Naive thymus-derived CD4-positive, alpha-beta T cell (primary cell): ENCODE measurements at regions not wholly inside any gene's neighbourhood (a gene's known extent, or its start where the extent isn't known, plus 50 kb on each side); places are given as distances from the start of the nearest gene placed in this dataset.
"Not testable (repeated sequence)": the region's sequence is repeated elsewhere in the genome, so short reads cannot be mapped to it uniquely, and the experiment has no call there.

Source experiments
- ATAC-seq: fragments of 150-1000 bp; cut with Tn5 transposase; 2 replicates; pipeline ENCODE4 v1.10.0; 2021; ENCODE audit warnings: mild to moderate bottlenecking, moderate library complexity
- CTCF ChIA-PET: fragments of 350-600 bp; sonication (Branson Sonifier 250); formaldehyde crosslinking; loops from one replicate; lab custom pipeline; 2021; ENCODE audit warnings: antibody characterized with exemption; lab: Charles Lee
- POLR2A ChIA-PET: fragments of 350-600 bp; sonication (Branson Sonifier 250); formaldehyde crosslinking; loops from one replicate; lab custom pipeline; 2021; ENCODE audit warnings: antibody characterized with exemption, inconsistent platforms; lab: Charles Lee
- DNase-seq, 9 donors: peaks; one replicate each; pipeline versions ENCODE4 v3.0.0 to v3.0.0-alpha.2; 2020 to 2022; ENCODE audit warnings: mixed read lengths in 1 of 9
- H3K27ac ChIP-seq: one replicate; pipeline ENCODE4 v1.7.0; 2013; ENCODE audit warnings: mild to moderate bottlenecking, low read depth, low read length, moderate library complexity
- H3K27me3 ChIP-seq, 2 donors: one replicate each; pipeline ENCODE4 v1.7.0; 2013; ENCODE audit warnings: low read length in 2 of 2, mild to moderate bottlenecking in 2 of 2, moderate library complexity in 2 of 2; ENCODE audit not compliant: control insufficient read depth in 2 of 2, insufficient read depth in 2 of 2
- H3K36me3 ChIP-seq, 3 experiments: 1 replicate in 2 of 3; 2 replicates in 1 of 3; pipeline ENCODE4 v1.7.0; 2013; ENCODE audit warnings: low read length in 3 of 3, mild to moderate bottlenecking in 3 of 3, moderate library complexity in 1 of 3; ENCODE audit not compliant: insufficient read depth in 3 of 3, control insufficient read depth in 2 of 3
- H3K4me1 ChIP-seq, 2 donors: one replicate each; pipeline ENCODE4 v1.7.0; 2013; ENCODE audit warnings: low read length in 2 of 2, mild to moderate bottlenecking in 2 of 2, moderate library complexity in 1 of 2; ENCODE audit not compliant: control insufficient read depth in 2 of 2, insufficient read depth in 2 of 2
- H3K4me3 ChIP-seq: 2 replicates; pipeline ENCODE4 v1.7.0; 2013; ENCODE audit warnings: mild to moderate bottlenecking, low read length
- H3K9me3 ChIP-seq, 3 experiments: 1 replicate in 2 of 3; 2 replicates in 1 of 3; pipeline ENCODE4 v1.7.0; 2013; ENCODE audit warnings: low read length in 3 of 3; ENCODE audit not compliant: control insufficient read depth in 2 of 3
- H3K27ac Mint-ChIP-seq, 9 donors: one replicate each; pipeline ENCODE4 v1.8.0; 2020 to 2022; ENCODE audit warnings: mixed read lengths in 9 of 9, mild to moderate bottlenecking in 8 of 9, moderate library complexity in 5 of 9, inconsistent platforms in 2 of 9
- H3K27me3 Mint-ChIP-seq, 5 donors: one replicate each; pipeline ENCODE4 v1.8.0; 2021 to 2022; ENCODE audit warnings: mixed read lengths in 5 of 5, mild to moderate bottlenecking in 1 of 5
- H3K36me3 Mint-ChIP-seq, 5 donors: one replicate each; pipeline ENCODE4 v1.8.0; 2020 to 2022; ENCODE audit warnings: mixed read lengths in 5 of 5, mild to moderate bottlenecking in 3 of 5, inconsistent platforms in 1 of 5
- H3K4me1 Mint-ChIP-seq, 7 donors: one replicate each; pipeline ENCODE4 v1.8.0; 2020 to 2022; ENCODE audit warnings: mixed read lengths in 7 of 7, mild to moderate bottlenecking in 3 of 7, inconsistent platforms in 1 of 7
- H3K4me3 Mint-ChIP-seq, 10 donors: one replicate each; pipeline ENCODE4 v1.8.0; 2020 to 2022; ENCODE audit warnings: mild to moderate bottlenecking in 10 of 10, mixed read lengths in 10 of 10, moderate library complexity in 6 of 10, inconsistent platforms in 2 of 10
- H3K9me3 Mint-ChIP-seq, 11 donors: one replicate each; pipeline ENCODE4 v1.8.0; 2020 to 2022; ENCODE audit warnings: mixed read lengths in 11 of 11, mild to moderate bottlenecking in 4 of 11, inconsistent platforms in 1 of 11, moderate library complexity in 1 of 11
- intact Hi-C, 2 donors: fragments of 100-400 bp; cut with micrococcal nuclease; formaldehyde crosslinking; loops; one replicate each; pipeline ENCODE4 v1.15.1; 2023

- intact Hi-C loops, ATAC-seq, POLR2A ChIA-PET, H3K27me3 ChIP-seq, H3K9me3 Mint-ChIP-seq, H3K4me3 Mint-ChIP-seq, H3K27ac Mint-ChIP-seq, H3K4me1 Mint-ChIP-seq, H3K27me3 Mint-ChIP-seq, H3K27ac ChIP-seq, H3K9me3 ChIP-seq, H3K4me3 ChIP-seq, H3K4me1 ChIP-seq, H3K36me3 Mint-ChIP-seq, H3K36me3 ChIP-seq, DNase-seq, CTCF ChIA-PET: not testable (repeated sequence)
These were observed 52.9 kb downstream of the CDY2B start for GRCh38 chrY:17827155-17827554.

DNA sequence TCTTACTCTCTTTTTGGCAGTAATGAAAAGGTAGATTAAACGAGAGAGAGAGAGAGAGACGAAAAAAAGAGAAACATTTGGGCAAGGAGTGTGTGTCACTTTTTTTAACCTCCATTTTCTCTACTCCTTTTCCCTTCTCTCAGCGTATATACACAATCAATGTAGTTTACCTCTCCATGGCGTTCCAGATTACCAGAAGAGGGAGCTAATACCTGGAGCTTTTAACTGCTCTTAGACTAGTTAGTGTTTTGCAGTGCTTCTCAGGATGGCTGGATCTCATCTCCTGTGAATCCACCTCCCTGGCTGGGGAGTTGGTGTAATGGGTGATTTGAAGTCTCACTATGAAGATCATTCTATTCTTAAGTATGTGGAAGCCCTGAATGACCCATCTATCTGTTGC lies 60.3 kb downstream of the CDY2B start:
- H3K4me3 ChIP-seq, H3K27ac ChIP-seq, H3K27ac Mint-ChIP-seq, POLR2A ChIA-PET, CTCF ChIA-PET, H3K36me3 ChIP-seq, intact Hi-C loops, DNase-seq, H3K4me1 Mint-ChIP-seq, ATAC-seq, H3K9me3 Mint-ChIP-seq, H3K4me1 ChIP-seq, H3K27me3 ChIP-seq, H3K36me3 Mint-ChIP-seq, H3K27me3 Mint-ChIP-seq, H3K4me3 Mint-ChIP-seq, H3K9me3 ChIP-seq: not testable (repeated sequence)

DNA sequence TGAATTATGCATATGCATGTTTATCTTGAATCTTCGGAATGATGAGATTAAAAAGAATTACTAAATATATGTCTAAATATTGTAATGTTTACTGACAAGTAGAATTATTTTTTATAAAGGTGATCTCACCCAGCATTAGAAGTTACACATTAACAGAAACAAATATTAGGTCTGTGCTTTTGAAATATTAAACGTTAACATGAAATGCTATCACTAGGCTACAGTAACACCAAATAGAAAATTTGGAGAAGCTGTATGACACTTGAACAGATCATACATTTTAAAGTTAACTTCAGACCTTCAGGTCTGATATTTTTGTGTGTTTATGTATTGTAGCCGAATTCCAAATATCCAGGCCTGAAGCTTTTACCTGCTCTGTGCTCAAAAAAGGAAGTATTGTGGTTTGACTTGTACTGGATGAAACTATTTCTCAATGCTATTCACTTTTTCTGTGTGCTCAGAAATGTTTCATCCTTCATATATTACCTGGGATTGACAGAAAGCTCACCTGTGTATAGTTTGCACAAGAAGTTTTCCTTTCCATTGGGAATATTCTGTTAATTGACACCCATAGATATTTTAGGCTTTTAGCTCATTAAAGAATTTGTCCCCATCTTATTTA lies 60.9 kb downstream of the CDY2B start:
- intact Hi-C loops, H3K36me3 Mint-ChIP-seq, H3K4me3 ChIP-seq, ATAC-seq, DNase-seq, H3K4me3 Mint-ChIP-seq, CTCF ChIA-PET, H3K27ac ChIP-seq, H3K4me1 ChIP-seq, POLR2A ChIA-PET, H3K27ac Mint-ChIP-seq, H3K4me1 Mint-ChIP-seq, H3K9me3 Mint-ChIP-seq, H3K27me3 Mint-ChIP-seq, H3K27me3 ChIP-seq, H3K9me3 ChIP-seq, H3K36me3 ChIP-seq: not testable (repeated sequence)

- H3K27me3 Mint-ChIP-seq, H3K4me1 Mint-ChIP-seq, intact Hi-C loops, CTCF ChIA-PET, H3K36me3 ChIP-seq, H3K27ac Mint-ChIP-seq, H3K4me3 Mint-ChIP-seq, H3K27ac ChIP-seq, H3K4me1 ChIP-seq, H3K4me3 ChIP-seq, DNase-seq, H3K9me3 Mint-ChIP-seq, H3K9me3 ChIP-seq, H3K27me3 ChIP-seq, H3K36me3 Mint-ChIP-seq, POLR2A ChIA-PET, ATAC-seq: not testable (repeated sequence)
These were observed 62.6 kb downstream of the CDY2B start for GRCh38 chrY:17817076-17818068.

- H3K4me3 Mint-ChIP-seq, H3K4me1 ChIP-seq, CTCF ChIA-PET, H3K9me3 Mint-ChIP-seq, H3K36me3 ChIP-seq, H3K27me3 ChIP-seq, H3K9me3 ChIP-seq, H3K27me3 Mint-ChIP-seq, DNase-seq, intact Hi-C loops, H3K4me3 ChIP-seq, H3K36me3 Mint-ChIP-seq, H3K27ac ChIP-seq, H3K27ac Mint-ChIP-seq, ATAC-seq, POLR2A ChIA-PET, H3K4me1 Mint-ChIP-seq: not testable (repeated sequence)
These were observed 67.4 kb downstream of the CDY2B start for GRCh38 chrY:17812664-17813063.

DNA sequence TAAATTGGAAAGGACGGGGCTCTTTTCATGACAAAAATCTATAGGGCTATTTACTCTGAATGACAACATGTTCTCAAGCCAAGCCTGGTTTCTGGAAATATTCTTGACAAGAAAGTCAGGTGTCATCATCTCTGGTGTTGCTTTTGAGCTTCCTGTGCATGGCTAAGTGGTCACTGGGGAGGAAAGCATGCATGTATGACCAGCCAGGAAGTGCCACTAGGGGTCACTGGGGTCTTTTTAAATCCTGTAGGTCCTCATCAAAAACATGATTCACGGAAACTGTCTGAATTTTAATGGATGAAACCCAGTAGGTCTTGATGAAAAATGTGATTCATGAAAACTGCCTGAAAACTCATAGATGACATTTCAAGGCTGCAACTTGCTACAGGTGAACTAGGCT lies 80.1 kb downstream of the CDY2B start:
- DNase-seq, H3K36me3 Mint-ChIP-seq, H3K36me3 ChIP-seq, H3K9me3 Mint-ChIP-seq, H3K27ac Mint-ChIP-seq, H3K4me1 ChIP-seq, H3K9me3 ChIP-seq, CTCF ChIA-PET, ATAC-seq, H3K4me3 ChIP-seq, intact Hi-C loops, H3K4me1 Mint-ChIP-seq, H3K4me3 Mint-ChIP-seq, H3K27me3 Mint-ChIP-seq, H3K27me3 ChIP-seq, H3K27ac ChIP-seq, POLR2A ChIA-PET: not testable (repeated sequence)

DNA sequence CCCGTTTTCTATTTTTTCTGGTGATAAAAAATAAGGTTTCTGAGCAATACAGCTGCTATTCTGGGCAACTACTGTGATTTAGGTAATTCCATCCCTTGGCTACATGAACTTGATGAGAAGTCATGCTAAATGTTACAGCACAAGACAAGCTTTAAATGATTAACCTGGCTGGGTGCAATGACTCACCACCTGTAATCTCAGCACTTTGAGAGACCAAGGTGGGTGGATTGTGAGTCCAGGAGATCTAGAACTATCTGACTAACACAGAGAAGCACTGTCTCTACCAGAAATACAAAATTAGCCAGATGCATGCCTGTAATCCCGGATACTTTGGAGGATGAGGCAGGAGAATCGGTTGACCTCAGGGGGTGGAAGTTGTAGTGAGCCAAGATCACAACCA lies 92.8 kb downstream of the CDY2B start:
- POLR2A ChIA-PET, H3K27me3 ChIP-seq, H3K4me3 Mint-ChIP-seq, H3K4me1 Mint-ChIP-seq, H3K36me3 ChIP-seq, H3K27me3 Mint-ChIP-seq, H3K36me3 Mint-ChIP-seq, H3K9me3 Mint-ChIP-seq, H3K27ac Mint-ChIP-seq, DNase-seq, CTCF ChIA-PET, H3K4me1 ChIP-seq, intact Hi-C loops, H3K4me3 ChIP-seq, H3K9me3 ChIP-seq, H3K27ac ChIP-seq, ATAC-seq: not testable (repeated sequence)
